ES-I3 (cell line): ENCODE measurements at regions not wholly inside any gene's neighbourhood (a gene's known extent, or its start where the extent isn't known, plus 50 kb on each side); places are given as distances from the start of the nearest gene placed in this dataset.

Experiments
- H3K36me3 ChIP-seq: 2 replicates; pipeline ENCODE4 v1.6.1; 2013; ENCODE audit warnings: mild to moderate bottlenecking, low read length, control low read depth, moderate library complexity; ENCODE audit not compliant: insufficient read depth
- H3K4me1 ChIP-seq: 2 replicates; pipeline ENCODE4 v1.6.1; 2013; ENCODE audit warnings: mild to moderate bottlenecking, control low read depth, low read length; ENCODE audit not compliant: insufficient read depth
- H3K9ac ChIP-seq: 2 replicates; pipeline ENCODE4 v1.6.1; 2013; ENCODE audit warnings: low read depth, mild to moderate bottlenecking, low read length, moderate library complexity
- H3K9me3 ChIP-seq: 2 replicates; pipeline ENCODE4 v1.6.1; 2013; ENCODE audit warnings: mild to moderate bottlenecking, low read length, moderate library complexity; ENCODE audit not compliant: control insufficient read depth, insufficient read depth

- H3K4me1 ChIP-seq: no peaks in the 10 kb centered on the region; the same call in 1 of the 2 replicates
- no peaks in the 10 kb centered on the region for H3K36me3 ChIP-seq
- H3K9me3 ChIP-seq: no peaks in the 10 kb centered on the region
- H3K9ac ChIP-seq: no peak overlapping the region
Measured at GRCh38 chr18:41753826-41754225, 201.2 kb upstream of the PIK3C3 start.

- Histone ChIP-seq H3K9ac (no peak overlapping the region), H3K4me1 (no peaks in the 10 kb centered on the region; the same call in 1 of the 2 replicates), H3K9me3 (no peaks in the 10 kb centered on the region), H3K36me3 (no peaks in the 10 kb centered on the region)
Measured at GRCh38 chr18:41752826-41753225, 202.2 kb upstream of the PIK3C3 start.

- Histone ChIP-seq H3K9me3 (no peaks in the 10 kb centered on the region), H3K36me3 (no peaks in the 10 kb centered on the region), H3K4me1 (no peaks in the 10 kb centered on the region; the same call in 1 of the 2 replicates), H3K9ac (no peak overlapping the region)
Measured at GRCh38 chr18:41751652-41752051, 203.4 kb upstream of the PIK3C3 start.

DNA sequence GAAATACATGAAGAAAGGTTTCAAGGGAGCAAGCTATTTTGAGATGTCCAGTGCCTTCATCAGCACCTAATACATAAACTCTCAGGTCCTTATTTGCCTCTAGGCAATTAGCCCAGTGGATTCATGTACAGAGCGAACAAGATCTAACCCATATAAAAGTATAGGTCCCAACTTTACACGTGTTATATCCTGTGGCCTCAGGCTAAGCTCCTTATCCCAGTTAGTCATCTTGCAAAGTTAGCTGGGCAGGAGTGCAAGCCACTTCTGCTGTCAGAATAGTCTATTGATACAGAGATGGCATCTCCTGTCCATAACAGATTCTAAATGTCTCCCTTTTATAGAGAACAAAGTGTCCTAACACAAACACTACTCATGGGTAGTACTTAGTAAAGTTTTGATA, 203.9 kb upstream of the PIK3C3 start:
- Histone ChIP-seq H3K9me3 (no peaks in the 10 kb centered on the region), H3K9ac (no peak overlapping the region), H3K36me3 (no peaks in the 10 kb centered on the region), H3K4me1 (no peaks in the 10 kb centered on the region)

- no peak overlapping the region for H3K9ac ChIP-seq
- H3K9me3 ChIP-seq: no peaks in the 10 kb centered on the region
- peaks cover 11% of the 10 kb centered on the region for H3K4me1 ChIP-seq
- H3K36me3 ChIP-seq: no peaks in the 10 kb centered on the region
Measured at GRCh38 chr18:41747723-41748242, 207.3 kb upstream of the PIK3C3 start.

DNA sequence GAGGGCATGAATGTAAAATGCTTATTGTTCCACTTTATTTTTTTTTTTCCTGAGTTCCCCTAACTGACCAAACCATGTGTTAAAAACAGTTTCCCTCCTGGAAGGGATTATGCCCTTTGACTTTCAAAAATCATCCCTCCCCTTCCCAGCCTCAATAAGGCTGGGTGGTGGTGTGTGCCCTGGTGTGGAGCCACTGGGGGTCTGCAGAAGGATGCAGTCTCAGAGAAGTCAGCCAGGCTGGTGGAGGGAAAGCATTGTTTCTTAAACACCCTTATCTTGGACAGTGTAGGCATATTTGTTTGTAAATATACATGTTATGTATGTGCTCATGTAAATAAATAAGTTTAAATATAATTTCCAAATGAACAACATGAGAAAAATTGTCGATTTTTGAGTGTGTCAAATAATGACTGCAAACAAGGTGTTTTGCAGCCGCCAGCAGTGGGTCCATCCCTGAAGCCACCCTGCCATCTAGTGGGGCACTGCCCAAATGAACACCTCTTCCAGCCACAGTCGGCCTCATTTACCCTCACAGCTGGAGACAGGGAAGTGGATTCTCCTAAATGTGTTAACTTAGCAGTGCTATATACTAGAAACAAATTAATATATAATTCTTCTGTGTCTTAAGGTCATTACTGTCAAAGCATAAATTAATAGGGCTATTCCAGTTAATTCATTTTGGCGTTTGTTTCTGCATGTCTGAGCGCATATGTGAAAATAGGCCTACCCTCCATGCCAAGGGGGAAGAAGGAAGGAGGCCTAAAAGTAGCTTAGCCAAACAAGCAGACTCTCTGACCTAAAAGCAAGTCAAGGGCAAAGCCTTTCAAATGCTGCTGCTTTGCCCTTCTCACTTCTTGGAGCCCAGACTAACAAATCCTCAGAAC, 209.6 kb upstream of the PIK3C3 start:
- no peak overlapping the region for H3K9ac ChIP-seq
- H3K4me1 ChIP-seq: peaks cover 11% of the 10 kb centered on the region
- H3K36me3 ChIP-seq: no peaks in the 10 kb centered on the region
- H3K9me3 ChIP-seq: no peaks in the 10 kb centered on the region

DNA sequence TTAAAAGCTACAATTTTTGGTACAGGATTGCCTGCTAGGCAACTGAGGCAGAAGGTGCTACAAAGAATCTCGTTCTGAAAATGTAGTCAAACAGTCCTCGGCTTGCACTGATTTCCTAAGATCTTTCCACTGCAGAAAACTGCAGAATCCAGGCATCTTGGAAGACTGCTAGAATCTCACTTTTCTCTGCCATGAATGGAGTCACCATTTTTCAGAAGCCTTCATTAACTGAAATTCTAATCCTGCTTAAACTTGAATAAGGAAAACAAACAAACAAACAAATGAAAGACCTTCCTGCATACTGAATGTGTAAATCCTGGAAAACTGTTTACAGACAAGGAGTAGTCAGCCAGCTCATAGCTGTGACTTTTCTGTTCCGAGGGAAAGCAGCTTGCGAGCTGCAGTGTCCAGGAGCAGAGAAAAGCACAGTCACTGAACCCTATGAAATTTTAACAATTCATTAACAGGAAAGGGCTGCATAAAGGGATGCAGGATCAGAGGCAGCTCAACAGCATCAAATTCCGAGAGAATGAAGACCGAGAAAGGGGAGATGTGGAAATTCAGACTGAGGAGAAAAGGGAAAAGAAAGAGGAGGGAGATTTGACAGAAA, 210.5 kb upstream of the PIK3C3 start:
- Histone ChIP-seq H3K36me3 (no peaks in the 10 kb centered on the region), H3K9me3 (no peaks in the 10 kb centered on the region), H3K4me1 (peaks cover 11% of the 10 kb centered on the region), H3K9ac (no peak overlapping the region)

GRCh38 chr18:41737218-41737617, 217.8 kb upstream of the PIK3C3 start:
- Histone ChIP-seq H3K9ac (no peak overlapping the region), H3K9me3 (no peaks in the 10 kb centered on the region), H3K4me1 (no peaks in the 10 kb centered on the region), H3K36me3 (no peaks in the 10 kb centered on the region)

- Histone ChIP-seq H3K36me3 (no peaks in the 10 kb centered on the region), H3K9me3 (no peaks in the 10 kb centered on the region), H3K4me1 (no peaks in the 10 kb centered on the region), H3K9ac (no peak overlapping the region)
Measured at GRCh38 chr18:41734917-41735316, 220.1 kb upstream of the PIK3C3 start.

DNA sequence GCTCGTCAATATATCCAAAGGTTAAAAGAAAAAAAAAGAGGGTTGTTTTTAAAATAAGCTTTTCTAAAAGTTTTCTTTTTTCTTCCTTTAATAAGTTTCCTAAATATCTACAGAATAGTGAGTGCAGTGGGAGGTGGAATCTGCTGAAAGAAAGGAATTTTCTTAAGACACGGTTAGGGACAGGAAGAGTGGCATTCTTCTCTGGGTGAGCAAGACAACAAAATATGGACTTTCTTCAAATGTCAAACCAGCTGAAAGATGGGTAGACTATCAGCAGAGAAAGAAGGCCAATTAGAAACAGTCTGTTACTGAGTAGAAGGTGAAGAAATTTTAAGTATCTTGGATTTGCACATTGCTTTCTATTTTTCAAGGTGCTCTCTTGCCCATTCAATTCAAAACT, 222.7 kb upstream of the PIK3C3 start:
- Histone ChIP-seq H3K9me3 (no peaks in the 10 kb centered on the region), H3K4me1 (no peaks in the 10 kb centered on the region), H3K36me3 (no peaks in the 10 kb centered on the region), H3K9ac (no peak overlapping the region)

DNA sequence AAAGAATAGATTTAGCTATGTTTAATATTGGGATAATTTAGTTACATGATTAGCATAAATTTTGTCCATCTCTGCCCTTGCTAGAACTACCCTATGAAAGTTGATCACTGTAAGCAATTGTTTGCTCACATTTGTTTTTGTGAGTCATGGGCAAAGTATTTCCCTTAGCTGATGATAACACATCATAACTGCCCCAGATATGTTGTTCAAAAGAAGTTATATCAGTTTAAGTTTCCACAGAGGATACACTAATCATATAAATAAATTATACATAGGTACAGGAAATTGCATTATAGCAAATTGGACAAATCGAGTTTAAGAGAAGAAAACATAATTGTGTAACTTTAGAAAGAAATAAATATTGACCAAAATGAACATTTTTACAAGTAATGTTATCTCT, 223.2 kb upstream of the PIK3C3 start:
- Histone ChIP-seq H3K4me1 (no peaks in the 10 kb centered on the region), H3K9ac (no peak overlapping the region), H3K36me3 (no peaks in the 10 kb centered on the region), H3K9me3 (no peaks in the 10 kb centered on the region)

GRCh38 chr18:41724195-41724594, 230.8 kb upstream of the PIK3C3 start:
- Histone ChIP-seq H3K9me3 (no peaks in the 10 kb centered on the region), H3K9ac (no peak overlapping the region), H3K36me3 (no peaks in the 10 kb centered on the region), H3K4me1 (no peaks in the 10 kb centered on the region)

GRCh38 chr18:41721103-41721790, 233.8 kb upstream of the PIK3C3 start:
- H3K9me3 ChIP-seq: no peaks in the 10 kb centered on the region
- no peak overlapping the region for H3K9ac ChIP-seq
- H3K4me1 ChIP-seq: no peaks in the 10 kb centered on the region
- no peaks in the 10 kb centered on the region for H3K36me3 ChIP-seq

DNA sequence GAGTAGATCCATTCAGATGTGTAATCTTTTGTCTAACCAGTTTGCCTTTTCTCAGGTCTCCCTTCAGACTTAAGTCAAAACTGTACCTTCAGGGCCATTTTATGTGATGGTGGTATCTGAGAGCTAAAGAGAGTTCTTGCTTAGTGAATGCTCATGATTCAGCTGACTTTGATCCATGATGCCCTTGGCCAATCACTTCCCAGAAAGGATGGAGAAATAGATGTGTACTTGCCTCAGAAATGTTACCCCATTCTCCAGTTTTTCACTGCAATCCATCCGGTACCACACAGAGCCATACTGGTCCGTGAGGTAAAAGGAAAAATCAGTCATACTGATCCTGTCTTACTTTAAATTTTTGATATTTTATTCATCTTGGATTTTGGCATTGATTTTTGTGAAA, 234.8 kb upstream of the PIK3C3 start:
- Histone ChIP-seq H3K9me3 (no peaks in the 10 kb centered on the region), H3K36me3 (no peaks in the 10 kb centered on the region), H3K9ac (no peak overlapping the region), H3K4me1 (no peaks in the 10 kb centered on the region)
